OCI-LY1 (cell line): ENCODE measurements at regions not wholly inside any gene's neighbourhood (a gene's known extent, or its start where the extent isn't known, plus 50 kb on each side); places are given as distances from the start of the nearest gene placed in this dataset.

Experiments used
- H2AFZ ChIP-seq: fragments of 200-600 bp; sonication (generic), shearing (Covaris generic); 2 replicates; pipeline ENCODE4 v1.6.0; 2014; ENCODE audit warnings: antibody characterized with exemption, mild to moderate bottlenecking, low read length
- H3F3A ChIP-seq: fragments of 200-600 bp; sonication (generic), shearing (Covaris generic); 2 replicates; pipeline ENCODE4 v1.6.0; 2014; ENCODE audit warnings: mild to moderate bottlenecking, antibody characterized with exemption, low read length, moderate library complexity; ENCODE audit not compliant: insufficient read depth
- H3K27ac ChIP-seq: fragments of 200-600 bp; sonication (generic); 2 replicates; pipeline ENCODE4 v1.5.1; 2014; ENCODE audit warnings: low read length, mixed run types, mild to moderate bottlenecking, low read depth; ENCODE audit not compliant: poor library complexity, severe bottlenecking
- H3K27me3 ChIP-seq: fragments of 200-600 bp; sonication (generic); 2 replicates; pipeline ENCODE4 v1.6.0; 2014; ENCODE audit warnings: antibody characterized with exemption, mild to moderate bottlenecking, low read length, moderate library complexity; ENCODE audit not compliant: insufficient read depth
- H3K36me3 ChIP-seq: fragments of 200-600 bp; sonication (generic); 2 replicates; pipeline ENCODE4 v1.6.1; 2014; ENCODE audit warnings: mild to moderate bottlenecking, antibody characterized with exemption, low read length, moderate library complexity, mixed read lengths; ENCODE audit not compliant: insufficient read depth
- H3K4me1 ChIP-seq: fragments of 200-600 bp; sonication (generic); 2 replicates; pipeline ENCODE4 v1.5.1; 2014; ENCODE audit warnings: mild to moderate bottlenecking, low read length, moderate library complexity; ENCODE audit not compliant: insufficient read depth, severe bottlenecking
- H3K4me2 ChIP-seq: fragments of 200-600 bp; sonication (generic), shearing (Covaris generic); 2 replicates; pipeline ENCODE4 v1.6.1; 2014; ENCODE audit warnings: low read length
- H3K4me3 ChIP-seq: fragments of 200-600 bp; sonication (generic); 2 replicates; pipeline ENCODE4 v1.5.1; 2014; ENCODE audit warnings: low read length, low read depth, mild to moderate bottlenecking, mixed read lengths; ENCODE audit not compliant: poor library complexity, severe bottlenecking
- H3K79me2 ChIP-seq: fragments of 200-600 bp; shearing (Covaris generic); 2 replicates; pipeline ENCODE4 v1.6.1; 2016; ENCODE audit warnings: mixed run types, low read length, mixed read lengths; ENCODE audit not compliant: insufficient read depth
- H3K9ac ChIP-seq: fragments of 200-600 bp; sonication (generic), shearing (Covaris generic); 2 replicates; pipeline ENCODE4 v1.6.1; 2014; ENCODE audit warnings: mild to moderate bottlenecking, low read length, mixed read lengths
- H3K9me2 ChIP-seq: fragments of 200-600 bp; sonication (generic), shearing (Covaris generic); 2 replicates; pipeline ENCODE4 v1.6.1; 2014; ENCODE audit warnings: low read depth, mild to moderate bottlenecking, low read length, mixed read lengths
- H3K9me3 ChIP-seq: fragments of 200-600 bp; shearing (Covaris generic); 2 replicates; pipeline ENCODE4 v1.6.1; 2014; ENCODE audit warnings: low read length, mixed read lengths
- H4K20me1 ChIP-seq: fragments of 200-600 bp; sonication (generic), shearing (Covaris generic); 2 replicates; pipeline ENCODE4 v1.6.0; 2016; ENCODE audit warnings: mild to moderate bottlenecking, low read length; ENCODE audit not compliant: insufficient read depth
- CTCF ChIP-seq: fragments of 200-600 bp; sonication (generic), shearing (Covaris generic); IDR thresholded peaks from 2 replicates; pipeline ENCODE4 v1.5.1; 2017; ENCODE audit warnings: mild to moderate bottlenecking, antibody characterized with exemption, low read length, moderate library complexity, mixed read lengths
- EZH2 ChIP-seq: fragments of 200-600 bp; sonication (generic), shearing (Covaris generic); IDR thresholded peaks from 2 replicates; pipeline ENCODE4 v1.8.0; 2017; ENCODE audit warnings: borderline replicate concordance, mixed run types, mild to moderate bottlenecking, antibody characterized with exemption, low read length, moderate library complexity, mixed read lengths

- Histone ChIP-seq H3F3A (no peaks in the 10 kb centered on the region), H3K9me3 (no peaks in the 10 kb centered on the region), H3K9ac (no peak overlapping the region), H3K9me2 (no peaks in the 10 kb centered on the region), H3K4me1 (peaks cover 8% of the 10 kb centered on the region), H3K4me3 (no peak overlapping the region), H3K4me2 (no peak overlapping the region), H2AFZ (no peak overlapping the region), H4K20me1 (no peaks in the 10 kb centered on the region), H3K27me3 (0 out of 2 replicates have a peak, but pooled peaks cover 9% of the 10 kb centered on the region), H3K27ac (no peak overlapping the region), H3K36me3 (no peaks in the 10 kb centered on the region), H3K79me2 (no peaks in the 10 kb centered on the region)
- TF ChIP-seq CTCF, result no peak
- TF ChIP-seq EZH2, result no peak
Observed at GRCh38 chr9:129322641-129323375, 144.7 kb upstream of the IER5L start.

GRCh38 chr9:129322022-129322621, 144.1 kb upstream of the IER5L start:
- Histone ChIP-seq H3K4me2 (no peak overlapping the region), H3K9ac (no peak overlapping the region), H3F3A (no peaks in the 10 kb centered on the region)

DNA sequence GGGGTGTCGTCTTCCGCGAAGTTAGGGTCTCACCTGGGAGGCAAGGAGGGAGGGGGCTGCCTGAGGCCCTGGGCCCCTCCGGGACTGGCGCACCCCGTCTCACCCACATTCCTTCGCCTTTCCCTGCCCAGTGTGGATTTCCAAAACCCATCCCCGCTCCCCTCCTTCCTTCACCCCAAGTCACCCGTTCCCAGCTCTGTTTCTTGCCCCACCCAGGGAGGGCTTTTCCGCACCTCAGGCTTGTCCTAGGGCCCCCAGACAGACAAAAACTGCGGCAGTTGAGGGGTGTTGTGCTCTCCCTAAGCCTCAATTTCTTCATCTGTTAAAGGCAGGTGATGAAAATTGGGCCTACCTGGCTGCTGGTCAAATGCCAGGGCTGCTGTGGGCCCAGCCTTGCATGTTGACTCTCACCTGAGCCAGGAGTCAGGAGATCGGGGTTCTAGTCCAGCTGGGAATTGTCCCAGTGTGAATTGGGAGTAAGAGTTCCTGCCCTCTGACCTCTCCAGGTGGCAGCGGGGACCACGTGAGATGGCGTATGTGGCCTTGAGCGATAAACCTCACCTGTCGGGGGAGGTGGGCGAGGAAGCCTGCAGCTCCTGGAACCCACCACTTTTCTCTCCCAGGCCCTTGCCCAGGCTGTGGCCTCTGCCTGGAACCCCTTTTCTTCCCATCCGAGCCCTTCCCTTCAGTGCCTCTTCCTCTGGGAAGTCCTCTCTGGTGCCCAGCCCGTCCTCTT, 143.4 kb upstream of the IER5L start:
- no peaks in the 10 kb centered on the region for H4K20me1 ChIP-seq
- H3K4me2 ChIP-seq, result no peak overlapping the region
- H2AFZ ChIP-seq, result no peak overlapping the region
- no peak for TF ChIP-seq EZH2
- no peak for TF ChIP-seq CTCF
- no peak overlapping the region for H3K9ac ChIP-seq
- H3K4me3 ChIP-seq, result no peak overlapping the region
- H3K4me1 ChIP-seq, result peaks cover 8% of the 10 kb centered on the region
- no peaks in the 10 kb centered on the region for H3K9me2 ChIP-seq
- no peaks in the 10 kb centered on the region for H3K9me3 ChIP-seq
- H3K27me3 ChIP-seq, result peaks cover 12% of the 10 kb centered on the region; the same call in 1 of the 2 replicates
- no peak overlapping the region for H3K27ac ChIP-seq
- H3K36me3 ChIP-seq, result no peaks in the 10 kb centered on the region
- H3K79me2 ChIP-seq, result no peaks in the 10 kb centered on the region
- no peaks in the 10 kb centered on the region for H3F3A ChIP-seq

More at GRCh38 chr9:129322022-129322621, 144.1 kb upstream of the IER5L start:
- no peak for TF ChIP-seq CTCF
- no peak for TF ChIP-seq EZH2
- Histone ChIP-seq H3K36me3 (no peaks in the 10 kb centered on the region), H2AFZ (no peak overlapping the region), H3K27me3 (peaks cover 12% of the 10 kb centered on the region; the same call in 1 of the 2 replicates), H3K9me2 (no peaks in the 10 kb centered on the region), H3K4me3 (no peak overlapping the region), H4K20me1 (no peaks in the 10 kb centered on the region), H3K4me1 (peaks cover 8% of the 10 kb centered on the region), H3K27ac (no peak overlapping the region), H3K79me2 (no peaks in the 10 kb centered on the region), H3K9me3 (no peaks in the 10 kb centered on the region)
